Upper lobe of left lung (tissue), 4 donors: ENCODE measurements at regions not wholly inside any gene's neighbourhood (a gene's known extent, or its start where the extent isn't known, plus 50 kb on each side); places are given as distances from the start of the nearest gene placed in this dataset.
A peak's percentile ranks its signal among the peaks of the same experiment; 100 is the strongest.

Experiments
- POLR2A ChIP-seq, 4 donors: fragments of 450-650 bp; IDR thresholded peaks; one replicate each; pipeline ENCODE4 v1.5.1; 2016 to 2017; ENCODE audit warnings: antibody characterized with exemption in 4 of 4, mild to moderate bottlenecking in 2 of 4
- TF ChIP-seq, protein P1 (sequence below), 6 experiments: fragments of 450-650 bp in 4 of 6; fragments of 200-600 bp in 2 of 6; sonication (generic) in 2 of 6; IDR thresholded peaks; one replicate each; pipeline ENCODE4 v1.5.1; 2016 to 2019; ENCODE audit warnings: antibody characterized with exemption in 6 of 6

DNA sequence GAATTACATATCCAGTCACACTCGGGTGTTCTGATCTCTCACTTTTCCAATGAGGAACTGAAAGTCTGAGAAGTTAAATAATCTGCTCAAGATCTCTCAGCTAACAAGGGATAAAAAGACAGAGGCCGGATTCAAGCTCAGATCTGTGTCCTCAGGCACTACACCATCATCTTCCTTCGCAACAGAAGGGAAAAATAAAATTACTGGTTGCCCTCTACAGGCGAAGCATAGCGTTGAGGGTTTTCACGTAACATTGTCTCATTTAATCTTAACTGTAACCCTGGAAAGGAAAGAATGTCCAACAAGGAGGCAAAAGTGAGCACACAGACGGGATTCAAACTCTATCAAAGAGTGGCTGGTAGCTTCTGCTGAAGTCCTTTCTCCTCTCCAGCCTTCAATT is 67.8 kb upstream of the ANKEF1 start:
- TF ChIP-seq, protein P1, sequence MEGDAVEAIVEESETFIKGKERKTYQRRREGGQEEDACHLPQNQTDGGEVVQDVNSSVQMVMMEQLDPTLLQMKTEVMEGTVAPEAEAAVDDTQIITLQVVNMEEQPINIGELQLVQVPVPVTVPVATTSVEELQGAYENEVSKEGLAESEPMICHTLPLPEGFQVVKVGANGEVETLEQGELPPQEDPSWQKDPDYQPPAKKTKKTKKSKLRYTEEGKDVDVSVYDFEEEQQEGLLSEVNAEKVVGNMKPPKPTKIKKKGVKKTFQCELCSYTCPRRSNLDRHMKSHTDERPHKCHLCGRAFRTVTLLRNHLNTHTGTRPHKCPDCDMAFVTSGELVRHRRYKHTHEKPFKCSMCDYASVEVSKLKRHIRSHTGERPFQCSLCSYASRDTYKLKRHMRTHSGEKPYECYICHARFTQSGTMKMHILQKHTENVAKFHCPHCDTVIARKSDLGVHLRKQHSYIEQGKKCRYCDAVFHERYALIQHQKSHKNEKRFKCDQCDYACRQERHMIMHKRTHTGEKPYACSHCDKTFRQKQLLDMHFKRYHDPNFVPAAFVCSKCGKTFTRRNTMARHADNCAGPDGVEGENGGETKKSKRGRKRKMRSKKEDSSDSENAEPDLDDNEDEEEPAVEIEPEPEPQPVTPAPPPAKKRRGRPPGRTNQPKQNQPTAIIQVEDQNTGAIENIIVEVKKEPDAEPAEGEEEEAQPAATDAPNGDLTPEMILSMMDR (IDR thresholded peaks at IDR 0.05): peak in 1 of 6 experiments; percentile 8
- TF ChIP-seq POLR2A (IDR thresholded peaks at IDR 0.05): no peak
